ENCODE measurements at regions not wholly inside any gene's neighbourhood (a gene's known extent, or its start where the extent isn't known, plus 50 kb on each side); places are given as distances from the start of the nearest gene placed in this dataset.

GRCh38 chr21:41663805-41664788, 102.8 kb downstream of the RIPK4 start:
- no peaks in the 10 kb centered on the region; a peak in 1 of 7 replicates for H3K27me3 ChIP-seq (replicated peaks in 1 of 4; ENCODE audit: control insufficient read depth in 3 of 4, extremely low read depth in 1 of 4, insufficient read depth in 3 of 4, low read length in 3 of 4)
- no peak overlapping the region for H3K9ac ChIP-seq (replicated peaks in 1 of 4; ENCODE audit: extremely low read depth in 1 of 4, low read depth in 3 of 4, low read length in 3 of 4)
- no peak overlapping the region for H2AFZ ChIP-seq (ENCODE audit: low read length)
- H4K5ac ChIP-seq (ENCODE audit: insufficient read length, low read depth, low read length): no peak overlapping the region
- no peak overlapping the region for H3K56ac ChIP-seq (replicated peaks; ENCODE audit: insufficient read length, low read depth, low read length)
- no peak overlapping the region for H3K4me2 ChIP-seq (ENCODE audit: insufficient read depth in 1 of 2, low read depth in 2 of 2, low read length in 2 of 2)
- H2BK5ac ChIP-seq (ENCODE audit: low read depth, low read length): no peak overlapping the region
- H3K4me1 ChIP-seq (replicated peaks in 1 of 4; ENCODE audit: control insufficient read depth in 3 of 4, insufficient read depth in 4 of 4, low read length in 3 of 4): no peaks in the 10 kb centered on the region
- H3K18ac ChIP-seq (ENCODE audit: extremely low read depth, low read length): no peak overlapping the region
- H3K23me2 ChIP-seq (ENCODE audit: low read depth, low read length): no peaks in the 10 kb centered on the region
- H3K79me1 ChIP-seq (ENCODE audit: low read depth, low read length): no peaks in the 10 kb centered on the region
- no peak overlapping the region for H3K27ac ChIP-seq (ENCODE audit: low read depth, low read length)
- H3K23ac ChIP-seq (ENCODE audit: insufficient read length): no peak overlapping the region
- FAIRE-seq (no peak), DNase-seq (ENCODE audit: low read depth in 1 of 2, low spot score in 2 of 2) (no peak)
- H3K36me3 ChIP-seq (ENCODE audit: control insufficient read depth in 2 of 4, insufficient read depth in 4 of 4, low read length in 3 of 4): no peaks in the 10 kb centered on the region
- no peak overlapping the region for H4K8ac ChIP-seq (ENCODE audit: extremely low read depth, insufficient read depth, low read length)
- no peak overlapping the region for H3K14ac ChIP-seq (ENCODE audit: insufficient read length)
- no peak overlapping the region for H2BK12ac ChIP-seq (ENCODE audit: low read depth, low read length)
- ChIA-PET CTCF (ENCODE audit: partially characterized antibody) (interaction anchor here (0.5 to 2.8 kb wide), 17 partner anchors 10 to 361 kb away, joined by 3 to 22 read pairs (median 4); no protein-coding TSS in a partner anchor), POLR2A (ENCODE audit: partially characterized antibody) (interaction anchor here (0.7 kb wide), 1 partner anchor 20 kb away, joined by 4 read pairs; no protein-coding TSS in a partner anchor)
- H2BK15ac ChIP-seq (ENCODE audit: low read length): 0 out of 2 replicates have a peak overlapping the region, but pooled peaks have one; percentile 1
- no peaks in the 10 kb centered on the region for H3K9me3 ChIP-seq (ENCODE audit: insufficient read depth in 2 of 2, low read depth in 1 of 2, low read length in 1 of 2)
- no peak overlapping the region for H2BK20ac ChIP-seq (ENCODE audit: low read length)
- H2AK5ac ChIP-seq (ENCODE audit: low read depth, low read length): no peak overlapping the region
- no peak overlapping the region for H2BK120ac ChIP-seq (replicated peaks; ENCODE audit: low read depth, low read length)
- H4K20me1 ChIP-seq (replicated peaks in 1 of 2; ENCODE audit: control insufficient read depth in 1 of 2, insufficient read depth in 2 of 2, low read length in 2 of 2): no peaks in the 10 kb centered on the region
- no peak overlapping the region for H3K4ac ChIP-seq (replicated peaks; ENCODE audit: insufficient read length, low read depth, low read length)
- H3K79me2 ChIP-seq (ENCODE audit: control insufficient read depth in 1 of 2, insufficient read depth in 2 of 2, low read length in 2 of 2): no peaks in the 10 kb centered on the region
- no peak overlapping the region for H3K4me3 ChIP-seq (ENCODE audit: extremely low read depth in 1 of 4, insufficient read depth in 2 of 4, low read depth in 3 of 4, low read length in 4 of 4)
- 86% methylated on average over 21 of the region's 21 CpGs; no CpG with 5 or more reads in 1 of the 2 experiments for WGBS, 2 experiments (ENCODE audit: extremely low coverage in 1 of 2, insufficient coverage in 1 of 2, insufficient read length in 1 of 2, insufficient replicate concordance in 2 of 2, low coverage in 1 of 2, low lambda C conversion rate in 2 of 2, missing lambda C conversion rate in 1 of 2)
- TF ChIP-seq CTCF (IDR thresholded peaks at IDR 0.05; ENCODE audit: control extremely low read depth in 1 of 3, insufficient read depth in 1 of 3, low read depth in 1 of 3, low read length in 3 of 3) (peak; percentile 53 to 63 (median 57)), RAD21 (IDR thresholded peaks at IDR 0.05 in 1 of 2, conservative IDR thresholded peaks at IDR 0.05 in 1 of 2; ENCODE audit: low read depth in 2 of 2, low read length in 2 of 2) (peak; percentile 65 to 79), POU5F1 (IDR thresholded peaks at IDR 0.05; ENCODE audit: low read depth, low read length) (no peak)
- H4K91ac ChIP-seq (replicated peaks; ENCODE audit: insufficient read length, low read length): no peak overlapping the region

Data from H1 (cell line).